RWPE2 (cell line): ENCODE measurements at regions not wholly inside any gene's neighbourhood (a gene's known extent, or its start where the extent isn't known, plus 50 kb on each side); places are given as distances from the start of the nearest gene placed in this dataset.

ENCODE experiments used
- ATAC-seq: fragments of 200-7000 bp; cut with Tn5 transposase; 3 replicates; pipeline ENCODE4 v1.9.1; 2021; ENCODE audit warnings: low read depth
- DNase-seq: peaks from one replicate; pipeline ENCODE4 v3.0.0-alpha.2; 2020; ENCODE audit warnings: low spot score
- H3K27ac ChIP-seq: fragments of 450-650 bp; 2 replicates; pipeline ENCODE4 v1.5.1; 2017; ENCODE audit warnings: mild to moderate bottlenecking; ENCODE audit not compliant: poor library complexity, severe bottlenecking
- H3K27me3 ChIP-seq: fragments of 250-450 bp; sonication (Bioruptor Pico); 2 replicates; pipeline ENCODE4 v1.5.1; 2021; ENCODE audit warnings: mild to moderate bottlenecking, moderate library complexity; ENCODE audit not compliant: insufficient read depth, poor library complexity, severe bottlenecking
- H3K36me3 ChIP-seq: fragments of 250-450 bp; sonication (Bioruptor Pico); 2 replicates; pipeline ENCODE4 v1.5.1; 2020; ENCODE audit warnings: low read depth, mild to moderate bottlenecking, moderate library complexity
- H3K4me1 ChIP-seq: fragments of 250-450 bp; sonication (Bioruptor Pico); 2 replicates; pipeline ENCODE4 v1.5.1; 2021; ENCODE audit warnings: mild to moderate bottlenecking, moderate library complexity; ENCODE audit not compliant: insufficient read depth, poor library complexity, severe bottlenecking
- H3K4me3 ChIP-seq: fragments of 250-450 bp; sonication (Bioruptor Pico); 2 replicates; pipeline ENCODE4 v1.5.1; 2021; ENCODE audit warnings: mild to moderate bottlenecking, moderate library complexity; ENCODE audit not compliant: severe bottlenecking
- H3K9me3 ChIP-seq: fragments of 250-450 bp; sonication (Bioruptor Pico); 2 replicates; pipeline ENCODE4 v1.5.1; 2021; ENCODE audit warnings: mild to moderate bottlenecking, moderate library complexity; ENCODE audit not compliant: severe bottlenecking
- CTCF ChIP-seq: fragments of 450-650 bp; IDR thresholded peaks from one replicate; pipeline ENCODE4 v1.5.1; 2017; ENCODE audit warnings: mild to moderate bottlenecking, moderate library complexity; ENCODE audit not compliant: poor library complexity, severe bottlenecking

DNA sequence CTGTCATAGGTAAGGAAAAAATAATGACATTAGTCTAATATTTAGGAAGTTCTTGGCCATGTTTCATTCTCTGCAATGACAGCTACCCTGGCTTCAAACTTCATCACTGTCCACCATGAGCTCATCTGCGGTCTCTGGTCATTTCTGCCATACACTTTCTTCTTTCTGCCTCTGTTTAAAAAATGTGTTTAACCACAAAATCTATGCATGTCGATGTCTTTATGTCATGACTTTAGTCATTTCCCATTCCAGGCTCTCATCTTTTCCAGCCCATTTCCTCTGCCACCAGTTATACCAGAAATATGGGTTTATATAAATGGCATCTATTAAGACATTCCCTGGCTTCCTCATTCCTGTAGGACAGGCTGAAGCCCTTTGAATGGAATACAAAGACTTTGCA is 68.5 kb upstream of the DUSP10 start:
- no peaks in the 10 kb centered on the region for H3K9me3 ChIP-seq
- H3K4me3 ChIP-seq: no peak overlapping the region
- peak overlapping the region; percentile 41 for H3K27ac ChIP-seq
- peaks cover 14% of the 10 kb centered on the region for H3K4me1 ChIP-seq
- H3K36me3 ChIP-seq: no peaks in the 10 kb centered on the region
- TF ChIP-seq CTCF: no peak
- peak; percentile 65 for ATAC-seq
- no peaks in the 10 kb centered on the region for H3K27me3 ChIP-seq
- no peak for DNase-seq

DNA sequence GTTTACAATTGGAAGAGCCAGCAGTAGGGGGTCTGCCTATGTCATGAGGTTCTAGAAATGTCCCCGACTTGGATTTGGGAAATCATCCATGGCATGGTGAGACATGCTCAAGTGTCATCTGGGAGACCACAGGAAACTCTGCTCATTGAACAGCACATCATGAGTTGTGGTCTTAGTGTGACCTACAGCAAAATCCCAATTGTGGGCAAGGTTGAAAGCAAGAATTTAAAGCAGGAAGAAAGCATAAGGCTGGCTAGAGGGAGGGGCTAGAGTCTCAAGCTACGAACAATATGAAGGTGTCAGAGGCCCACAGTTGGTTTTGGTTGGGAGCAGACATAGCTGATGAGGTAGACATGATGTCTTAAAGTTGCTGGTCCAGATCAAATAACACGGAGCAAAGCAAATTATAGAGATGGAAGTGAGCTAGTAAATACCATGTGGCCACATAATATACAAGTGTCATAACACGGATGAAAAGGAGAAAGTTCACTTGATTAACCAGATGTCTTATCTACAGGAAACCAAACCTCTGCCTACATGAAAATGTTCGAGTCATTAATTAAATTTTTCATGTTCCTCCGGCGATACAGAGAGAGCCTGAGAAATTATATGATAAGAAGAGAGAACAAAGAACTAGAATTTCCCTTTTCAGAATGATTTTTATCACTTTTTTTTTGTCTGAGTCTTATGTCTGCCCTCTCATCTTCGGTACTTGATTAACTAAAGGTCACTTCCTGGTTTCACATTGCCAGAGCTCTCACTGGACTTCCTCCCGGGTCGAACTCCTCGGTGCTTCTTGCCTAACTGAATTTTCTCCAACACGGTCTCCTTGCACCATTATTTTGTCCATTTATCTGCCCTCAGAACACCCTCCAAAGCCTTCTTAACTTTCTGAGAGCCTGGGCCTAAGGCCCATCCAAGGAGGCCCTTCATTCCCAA is 67.5 kb upstream of the DUSP10 start:
- H3K27me3 ChIP-seq: no peaks in the 10 kb centered on the region
- H3K9me3 ChIP-seq: no peaks in the 10 kb centered on the region
- H3K27ac ChIP-seq: peak overlapping the region; percentile 41
- H3K36me3 ChIP-seq: no peaks in the 10 kb centered on the region
- no peak overlapping the region for H3K4me3 ChIP-seq
- H3K4me1 ChIP-seq: peaks cover 14% of the 10 kb centered on the region
- no peak for TF ChIP-seq CTCF
- no peak for ATAC-seq
- DNase-seq: no peak

DNA sequence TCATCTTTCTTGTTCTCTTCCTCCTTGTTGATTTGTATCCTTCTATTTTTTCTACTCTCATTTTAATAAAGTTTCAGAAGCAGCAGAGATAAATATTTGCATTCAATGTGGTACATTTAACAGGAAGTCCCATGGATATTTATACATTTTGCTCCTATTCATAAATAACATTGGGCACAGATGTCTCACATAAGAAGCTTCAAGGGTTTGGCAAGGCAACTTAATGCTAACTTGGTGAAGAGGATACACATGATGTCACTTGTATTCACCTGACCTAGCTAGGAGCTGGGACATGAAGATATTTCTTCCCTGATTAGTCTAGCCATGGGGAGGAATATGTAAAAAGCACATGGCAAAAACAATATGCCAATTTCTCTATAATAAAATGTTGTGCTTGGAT is 65.1 kb upstream of the DUSP10 start:
- no peaks in the 10 kb centered on the region for H3K36me3 ChIP-seq
- peaks cover 18% of the 10 kb centered on the region for H3K4me1 ChIP-seq
- no peaks in the 10 kb centered on the region for H3K27me3 ChIP-seq
- no peaks in the 10 kb centered on the region for H3K9me3 ChIP-seq
- no peak for TF ChIP-seq CTCF
- H3K4me3 ChIP-seq: no peak overlapping the region
- ATAC-seq (no peak), DNase-seq (no peak)
- no peak overlapping the region for H3K27ac ChIP-seq

- no peaks in the 10 kb centered on the region for H3K27me3 ChIP-seq
- no peaks in the 10 kb centered on the region for H3K9me3 ChIP-seq
- H3K27ac ChIP-seq: no peak overlapping the region
- DNase-seq (no peak), ATAC-seq (no peak)
- H3K36me3 ChIP-seq: no peaks in the 10 kb centered on the region
- H3K4me3 ChIP-seq: no peak overlapping the region
- no peak for TF ChIP-seq CTCF
- peaks cover 18% of the 10 kb centered on the region for H3K4me1 ChIP-seq
Observed at GRCh38 chr1:221806236-221806635, 64.3 kb upstream of the DUSP10 start.

- Histone ChIP-seq H3K27me3 (no peaks in the 10 kb centered on the region), H3K36me3 (no peaks in the 10 kb centered on the region), H3K9me3 (no peaks in the 10 kb centered on the region), H3K4me1 (peaks cover 9% of the 10 kb centered on the region), H3K27ac (no peak overlapping the region), H3K4me3 (no peak overlapping the region)
- TF ChIP-seq CTCF: no peak
- no peak for DNase-seq
- ATAC-seq: no peak
Observed at GRCh38 chr1:221805121-221805520, 63.2 kb upstream of the DUSP10 start.
